ENCODE measurements at regions not wholly inside any gene's neighbourhood (a gene's known extent, or its start where the extent isn't known, plus 50 kb on each side); places are given as distances from the start of the nearest gene placed in this dataset.
"Not testable (repeated sequence)": the region's sequence is repeated elsewhere in the genome, so short reads cannot be mapped to it uniquely, and the experiment has no call there.

GRCh38 chr17:27099266-27099665 lies 194.6 kb upstream of the WSB1 start:
- not testable (repeated sequence) for DNase-seq

DNA sequence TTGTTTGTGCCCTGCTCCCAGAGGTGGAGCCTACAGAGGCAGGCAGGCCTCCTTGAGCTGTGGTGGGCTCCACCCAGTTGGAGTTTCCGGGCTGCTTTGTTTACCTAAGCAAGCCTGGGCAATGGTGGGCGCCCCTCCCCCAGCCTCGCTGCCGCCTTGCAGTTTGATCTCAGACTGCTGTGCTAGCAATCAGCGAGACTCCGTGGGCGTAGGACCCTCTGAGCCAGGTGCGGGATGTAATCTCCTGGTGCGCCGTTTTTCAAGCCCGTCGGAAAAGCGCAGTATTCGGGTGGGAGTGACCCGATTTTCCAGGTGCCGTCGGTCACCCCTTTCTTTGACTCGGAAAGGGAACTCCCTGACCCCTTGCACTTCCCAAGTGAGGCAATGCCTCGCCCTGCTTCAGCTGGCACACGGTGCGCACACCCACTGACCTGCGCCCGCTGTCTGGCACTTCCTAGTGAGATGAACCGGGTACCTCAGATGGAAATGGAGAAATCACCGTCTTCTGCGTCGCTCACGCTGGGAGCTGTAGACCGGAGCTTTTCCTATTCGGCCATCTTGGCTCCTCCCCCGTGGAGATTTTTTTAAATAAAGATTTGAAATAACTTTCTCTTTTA lies 189.2 kb upstream of the WSB1 start:
- not testable (repeated sequence) for DNase-seq

DNA sequence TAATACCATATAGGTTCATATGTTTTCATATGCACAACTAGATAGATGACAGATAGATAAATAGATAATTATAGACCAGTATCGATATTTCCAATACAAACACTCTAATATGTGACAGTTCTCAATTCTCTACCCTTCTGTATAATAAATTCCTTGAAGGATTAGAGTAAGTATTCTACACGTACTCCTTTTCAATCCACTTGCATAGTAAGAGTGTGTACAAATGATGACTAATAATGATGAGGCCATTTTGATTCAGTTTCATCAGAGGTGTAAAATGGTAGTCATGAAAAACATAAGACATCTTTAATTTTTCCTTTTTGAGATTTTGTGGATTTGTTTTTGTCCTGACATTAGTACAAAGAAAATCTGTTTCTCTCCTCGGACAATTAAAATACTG lies 188.3 kb upstream of the WSB1 start:
- no peak for DNase-seq

DNA sequence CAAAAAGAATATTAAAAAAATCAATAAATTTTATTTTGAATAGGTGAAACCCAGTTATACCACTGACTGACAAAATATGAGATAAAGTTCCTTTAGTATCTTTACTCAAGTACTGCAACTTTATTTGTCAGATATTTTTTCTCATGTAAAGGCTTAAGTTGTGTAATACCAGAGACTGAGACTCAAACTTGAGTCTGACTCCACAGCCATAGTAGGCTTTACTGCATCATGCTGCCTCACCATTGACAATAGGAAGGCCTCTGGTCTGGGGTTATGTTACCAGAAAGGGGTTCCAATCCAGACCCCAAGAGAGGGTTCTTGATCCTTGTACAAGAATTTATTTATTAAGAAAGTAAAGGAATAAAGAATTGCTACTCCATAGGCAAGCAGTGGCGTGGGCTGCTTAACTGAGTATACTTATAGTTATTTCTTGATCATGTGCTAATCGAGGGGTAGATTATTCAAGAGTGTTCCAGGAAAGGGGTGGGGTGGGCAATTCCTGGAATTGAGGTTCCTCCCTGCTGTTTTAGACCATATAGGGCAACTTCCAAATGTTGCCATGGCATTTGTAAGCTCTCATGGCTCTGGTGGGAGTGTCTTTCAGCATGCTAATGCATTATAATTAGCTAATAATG lies 187.4 kb upstream of the WSB1 start:
- DNase-seq, result no peak

GRCh38 chr17:27106982-27107360 lies 186.9 kb upstream of the WSB1 start:
- no peak for DNase-seq

GRCh38 chr17:27107386-27108328 lies 186.3 kb upstream of the WSB1 start:
- DNase-seq, result not testable (repeated sequence)

DNA sequence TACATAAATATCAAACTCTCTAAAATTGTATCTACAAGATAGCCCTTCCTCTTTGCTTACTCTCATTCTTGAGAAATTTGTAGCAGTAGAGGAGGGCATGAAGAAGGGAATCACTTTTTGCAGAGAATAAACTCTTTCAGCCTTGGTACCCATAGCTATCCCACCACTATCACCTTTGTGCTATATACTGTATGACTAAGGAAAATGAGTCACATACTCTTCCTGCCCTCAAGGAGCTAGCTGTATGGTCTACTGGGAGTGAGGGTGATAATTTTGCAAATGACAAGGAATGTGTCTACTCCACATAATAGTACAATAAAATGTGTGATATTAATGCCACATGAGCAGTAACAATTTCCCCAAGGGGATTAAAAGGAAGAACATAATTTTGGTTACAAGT lies 184.6 kb upstream of the WSB1 start:
- no peak for DNase-seq

DNA sequence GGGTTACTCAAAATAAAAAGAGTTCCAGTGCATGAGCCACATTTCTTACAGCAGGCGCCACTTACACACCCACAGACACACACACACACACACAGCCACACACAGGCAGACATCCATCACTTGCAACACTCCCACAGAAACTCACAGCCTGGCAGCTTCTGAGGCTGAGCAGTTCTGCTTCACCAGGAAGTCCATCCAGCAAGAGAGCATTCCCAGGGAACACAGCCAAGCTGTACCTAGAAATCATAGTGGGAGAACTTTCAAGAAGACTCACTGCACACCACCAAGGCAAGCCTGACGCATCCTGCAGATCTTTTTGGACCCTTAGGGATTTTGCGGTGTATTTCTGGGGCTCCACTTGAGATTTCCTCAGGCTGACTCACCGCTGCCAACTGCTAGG lies 140.9 kb upstream of the WSB1 start:
- DNase-seq, result no peak

DNA sequence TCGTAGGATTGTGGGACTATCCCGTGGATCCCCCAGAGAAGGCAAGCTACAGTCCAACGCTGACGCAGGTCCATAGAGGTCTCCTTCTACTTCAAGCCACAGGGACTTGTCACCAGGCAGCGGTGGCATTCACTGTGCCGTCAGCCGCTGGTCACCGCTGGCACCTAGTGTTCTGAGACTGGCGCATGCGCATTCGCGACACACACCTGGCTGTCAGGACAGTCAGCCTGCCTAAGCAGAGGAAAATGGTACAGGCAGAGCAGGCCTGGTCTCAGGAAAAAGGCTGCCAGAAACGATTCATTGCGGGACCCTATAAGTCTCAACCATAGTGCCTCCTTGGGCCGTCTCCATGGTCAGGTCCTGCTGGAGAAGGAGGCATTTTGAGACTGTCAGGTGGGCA lies 138.0 kb upstream of the WSB1 start:
- DNase-seq, result no peak

- no peak for DNase-seq
Measured at GRCh38 chr17:27157297-27157696, 136.6 kb upstream of the WSB1 start.

DNA sequence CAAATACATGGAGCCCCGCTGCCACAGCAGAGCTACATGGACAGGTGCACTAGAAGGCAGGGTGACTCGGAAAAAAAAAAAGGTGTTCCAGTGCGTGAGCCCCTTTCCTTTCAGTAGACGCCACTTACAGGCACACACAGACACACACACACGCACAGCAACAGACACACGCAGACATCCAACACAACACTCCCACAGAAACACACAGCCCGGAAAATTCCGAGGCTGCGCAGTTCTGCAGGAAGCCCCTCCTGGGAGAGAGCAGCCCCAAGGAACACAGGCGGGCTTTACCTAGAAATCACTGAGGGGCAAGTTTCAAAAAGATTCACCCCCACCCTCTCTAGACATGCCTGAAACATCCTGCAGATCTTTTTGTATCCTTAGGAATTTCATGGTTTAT lies 136.0 kb upstream of the WSB1 start:
- DNase-seq, result no peak

- DNase-seq, result no peak
Measured at GRCh38 chr17:27158382-27158781, 135.5 kb upstream of the WSB1 start.

GRCh38 chr17:27180322-27180721 lies 113.6 kb upstream of the WSB1 start:
- no peak for DNase-seq

- not testable (repeated sequence) for DNase-seq
Measured at GRCh38 chr17:27181379-27181925, 112.5 kb upstream of the WSB1 start.

DNA sequence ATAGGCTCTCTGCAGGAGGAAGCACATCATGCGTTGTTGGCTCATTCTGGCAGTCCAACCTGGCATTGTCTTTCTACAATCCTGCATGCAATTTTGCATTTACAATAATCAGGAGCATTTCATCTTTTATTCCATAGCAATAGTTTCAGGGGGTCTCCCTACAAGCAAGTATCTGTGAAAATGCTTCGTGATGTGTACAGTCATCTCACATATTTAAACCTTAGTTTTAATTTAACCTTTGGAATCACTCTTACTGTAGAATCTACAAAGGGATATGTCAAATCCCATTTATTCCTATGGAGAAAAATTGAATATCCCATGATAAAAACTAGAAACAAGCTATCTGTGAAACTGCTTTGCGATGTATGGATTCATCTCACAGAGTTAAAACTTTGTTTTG lies 112.0 kb upstream of the WSB1 start:
- no peak for DNase-seq

- DNase-seq, result not testable (repeated sequence)
Measured at GRCh38 chr17:27197505-27197904, 96.4 kb upstream of the WSB1 start.

DNA sequence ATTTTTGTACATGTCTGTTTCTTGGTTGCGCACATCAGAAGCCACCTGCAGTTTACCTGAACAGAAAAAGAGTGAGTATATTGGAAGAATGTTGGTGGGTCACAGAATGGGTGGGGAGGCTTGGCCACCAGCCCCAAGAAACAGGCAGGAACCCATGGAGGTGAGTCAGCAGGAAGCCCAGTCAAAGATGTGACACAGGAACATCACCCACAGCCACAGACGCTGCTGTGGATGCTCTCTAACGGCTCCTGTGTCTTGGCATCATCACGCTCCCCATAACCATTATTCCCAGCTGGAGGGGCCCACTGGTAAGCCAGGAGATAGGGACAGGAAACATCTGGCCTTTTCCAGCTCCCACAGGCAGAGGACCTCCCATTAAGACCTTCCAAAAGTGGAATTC lies 94.0 kb upstream of the WSB1 start:
- no peak for DNase-seq

GRCh38 chr17:27200476-27200875 lies 93.4 kb upstream of the WSB1 start:
- no peak for DNase-seq

- DNase-seq, result no peak
Measured at GRCh38 chr17:27203241-27203640, 90.7 kb upstream of the WSB1 start.

GRCh38 chr17:27206447-27206846 lies 87.5 kb upstream of the WSB1 start:
- DNase-seq, result no peak

DNA sequence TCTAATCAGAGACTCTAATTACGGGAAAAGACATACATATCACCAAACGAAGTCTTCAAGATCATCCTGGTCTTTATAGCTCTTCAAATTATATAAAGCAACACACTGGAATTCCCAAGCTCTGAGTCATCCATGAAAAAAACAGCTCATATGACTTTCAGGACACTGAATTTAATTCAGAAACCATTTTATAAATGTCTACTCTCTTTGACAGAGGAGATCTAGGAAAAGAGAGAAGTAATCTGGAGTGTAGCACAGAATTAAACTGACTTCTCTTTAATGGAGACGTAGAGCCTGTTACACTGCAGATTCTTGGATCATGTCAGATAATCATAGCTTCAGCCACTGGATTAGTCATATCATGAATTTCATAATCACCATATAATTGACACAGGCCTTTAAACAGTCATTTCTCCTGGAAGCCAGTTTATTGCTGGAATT lies 86.8 kb upstream of the WSB1 start:
- no peak for DNase-seq

GRCh38 chr17:27208370-27208769 lies 85.5 kb upstream of the WSB1 start:
- not testable (repeated sequence) for DNase-seq

DNA sequence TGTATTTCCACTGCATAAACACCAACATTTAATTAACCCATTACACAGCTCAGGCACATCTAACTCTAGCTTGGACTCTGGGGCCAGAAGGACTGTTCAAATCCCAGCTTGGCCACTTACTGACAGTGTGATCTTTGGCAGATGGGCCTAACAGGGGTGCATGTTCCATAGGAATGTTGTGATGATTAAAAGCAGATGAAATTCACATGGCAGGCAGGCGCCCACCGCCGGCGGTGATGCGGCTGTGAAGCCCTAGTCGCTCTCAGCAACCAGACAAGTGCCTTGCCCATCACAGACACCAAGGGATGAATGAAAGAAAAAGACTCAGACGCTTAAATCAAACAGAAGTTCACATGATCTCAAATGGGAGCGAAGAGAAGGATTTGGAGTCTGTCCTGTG lies 84.6 kb upstream of the WSB1 start:
- DNase-seq, result no peak

- DNase-seq, result not testable (repeated sequence)
Measured at GRCh38 chr17:27210809-27211208, 83.1 kb upstream of the WSB1 start.

Data from activated CD4-positive, alpha-beta T cell treated with anti-CD3 and anti-CD28 coated beads for 4 hours (primary cell).